WTC11 (cell line): ENCODE measurements at regions not wholly inside any gene's neighbourhood (a gene's known extent, or its start where the extent isn't known, plus 50 kb on each side); places are given as distances from the start of the nearest gene placed in this dataset.

Experiments used
- ATAC-seq: fragments of 200-7000 bp; cut with Tn5 transposase; 2 replicates; pipeline ENCODE4 v1.10.0; 2021; ENCODE audit warnings: mild to moderate bottlenecking, moderate library complexity
- CTCF ChIA-PET: fragments of 300-600 bp; sonication (Branson Sonifier 250); formaldehyde crosslinking; loops from one replicate; lab custom pipeline; 2021; ENCODE audit warnings: antibody characterized with exemption; lab: Charles Lee
- POLR2A ChIA-PET: fragments of 350-600 bp; sonication (Branson Sonifier 250); formaldehyde crosslinking; loops from one replicate; lab custom pipeline; 2021; ENCODE audit warnings: antibody characterized with exemption; lab: Charles Lee
- DNase-seq: peaks from one replicate; pipeline ENCODE4 v3.0.0; 2021; ENCODE audit warnings: low spot score
- H3K27ac Mint-ChIP-seq: 2 replicates; pipeline ENCODE4 v1.8.0; 2021; ENCODE audit warnings: mixed read lengths
- H3K27me3 Mint-ChIP-seq: 2 replicates; pipeline ENCODE4 v1.8.0; 2021; ENCODE audit warnings: low read depth, mild to moderate bottlenecking, moderate library complexity, mixed read lengths
- H3K36me3 Mint-ChIP-seq: 2 replicates; pipeline ENCODE4 v1.8.0; 2021; ENCODE audit warnings: mixed read lengths
- H3K4me1 Mint-ChIP-seq: 2 replicates; pipeline ENCODE4 v1.8.0; 2022; ENCODE audit warnings: mixed read lengths
- H3K4me3 Mint-ChIP-seq: 2 replicates; pipeline ENCODE4 v1.8.0; 2021; ENCODE audit warnings: mild to moderate bottlenecking, moderate library complexity, mixed read lengths
- H3K9me3 Mint-ChIP-seq: 2 replicates; pipeline ENCODE4 v1.8.0; 2021; ENCODE audit warnings: mixed read lengths
- CDX4 ChIP-seq: fragments of 250-450 bp; sonication (Bioruptor Pico); IDR thresholded peaks from 2 replicates; pipeline ENCODE4 v1.9.0; 2021; ENCODE audit warnings: moderate library complexity, mild to moderate bottlenecking, inconsistent platforms, borderline replicate concordance
- CREM ChIP-seq: sonication (generic); formaldehyde crosslinking; IDR thresholded peaks from 2 replicates; pipeline ENCODE4 v1.8.1; 2022; ENCODE audit warnings: mild to moderate bottlenecking, missing genetic modification reagents, moderate library complexity
- E2F1 ChIP-seq: sonication (generic); formaldehyde crosslinking; IDR thresholded peaks from 2 replicates; pipeline ENCODE4 v1.8.0; 2022; ENCODE audit warnings: mild to moderate bottlenecking, missing genetic modification reagents
- ELF4 ChIP-seq: sonication (generic); formaldehyde crosslinking; IDR thresholded peaks from 2 replicates; pipeline ENCODE4 v1.8.1; 2022; ENCODE audit warnings: low read depth, mild to moderate bottlenecking, moderate library complexity, missing genetic modification reagents
- ESRRA ChIP-seq: sonication (generic); formaldehyde crosslinking; IDR thresholded peaks from 2 replicates; pipeline ENCODE4 v1.8.1; 2022; ENCODE audit warnings: mild to moderate bottlenecking, missing genetic modification reagents, borderline replicate concordance
- GTF2I ChIP-seq: fragments of 250-450 bp; sonication (Bioruptor Pico); conservative IDR thresholded peaks from 2 replicates; pipeline ENCODE4 v1.4.0; 2021; ENCODE audit warnings: mild to moderate bottlenecking
- JAZF1 ChIP-seq: fragments of 250-450 bp; sonication (Bioruptor Pico); IDR thresholded peaks from 2 replicates; pipeline ENCODE4 v1.9.0; 2021; ENCODE audit warnings: moderate library complexity, mild to moderate bottlenecking, inconsistent platforms
- NFATC4 ChIP-seq: fragments of 250-450 bp; sonication (Bioruptor Pico); IDR thresholded peaks from 2 replicates; pipeline ENCODE4 v1.9.0; 2021; ENCODE audit warnings: mild to moderate bottlenecking
- NFYB ChIP-seq: sonication (generic); formaldehyde crosslinking; conservative IDR thresholded peaks from 2 replicates; pipeline ENCODE4 v1.8.0; 2022; ENCODE audit warnings: low read depth, missing genetic modification reagents
- NR1H2 ChIP-seq: sonication (generic); formaldehyde crosslinking; IDR thresholded peaks from 2 replicates; pipeline ENCODE4 v1.9.0; 2021; ENCODE audit warnings: mild to moderate bottlenecking, moderate library complexity, missing genetic modification reagents
- RELA ChIP-seq: sonication (generic); formaldehyde crosslinking; IDR thresholded peaks from 2 replicates; pipeline ENCODE4 v1.8.1; 2022; ENCODE audit warnings: missing genetic modification reagents, mild to moderate bottlenecking, borderline replicate concordance
- SOX15 ChIP-seq: fragments of 250-450 bp; sonication (Bioruptor Pico); IDR thresholded peaks from 2 replicates; pipeline ENCODE4 v1.9.0; 2021; ENCODE audit warnings: mild to moderate bottlenecking
- TCF7 ChIP-seq: sonication (generic); formaldehyde crosslinking; IDR thresholded peaks from 2 replicates; pipeline ENCODE4 v1.8.0; 2022; ENCODE audit warnings: mild to moderate bottlenecking, low read depth, missing genetic modification reagents, moderate library complexity
- ZNF219 ChIP-seq: sonication (generic); formaldehyde crosslinking; IDR thresholded peaks from 2 replicates; pipeline ENCODE4 v1.8.0; 2023; ENCODE audit warnings: missing genetic modification reagents, mild to moderate bottlenecking, borderline replicate concordance
- ZNF263 ChIP-seq: sonication (generic); formaldehyde crosslinking; IDR thresholded peaks from 2 replicates; pipeline ENCODE4 v1.8.1; 2022; ENCODE audit warnings: low read depth, mild to moderate bottlenecking, moderate library complexity, missing genetic modification reagents
- ZNF317 ChIP-seq: sonication (generic); formaldehyde crosslinking; IDR thresholded peaks from 2 replicates; pipeline ENCODE4 v1.8.1; 2023; ENCODE audit warnings: low read depth, mild to moderate bottlenecking, moderate library complexity, missing genetic modification reagents, borderline replicate concordance
- ZNF396 ChIP-seq: fragments of 250-450 bp; sonication (Bioruptor Pico); IDR thresholded peaks from 2 replicates; pipeline ENCODE4 v1.8.0; 2021; ENCODE audit warnings: mild to moderate bottlenecking, moderate library complexity, borderline replicate concordance
- ZNF425 ChIP-seq: fragments of 250-450 bp; sonication (Bioruptor Pico); conservative IDR thresholded peaks from 2 replicates; pipeline ENCODE4 v1.9.0; 2021; ENCODE audit warnings: mild to moderate bottlenecking
- ZNF671 ChIP-seq: fragments of 250-450 bp; sonication (Bioruptor Pico); IDR thresholded peaks from 2 replicates; pipeline ENCODE4 v1.8.0; 2021; ENCODE audit warnings: mild to moderate bottlenecking
- TF ChIP-seq, protein P1 (sequence below): sonication (generic); formaldehyde crosslinking; IDR thresholded peaks from 2 replicates; pipeline ENCODE4 v1.8.1; 2022; ENCODE audit warnings: mild to moderate bottlenecking, moderate library complexity, missing genetic modification reagents
- TF ChIP-seq, protein P2 (sequence below): sonication (generic); formaldehyde crosslinking; IDR thresholded peaks from 2 replicates; pipeline ENCODE4 v1.8.0; 2023; ENCODE audit warnings: missing genetic modification reagents
- TF ChIP-seq, protein P3 (sequence below): sonication (generic); formaldehyde crosslinking; IDR thresholded peaks from 2 replicates; pipeline ENCODE4 v1.8.1; 2022; ENCODE audit warnings: low read depth, missing genetic modification reagents, borderline replicate concordance
- TF ChIP-seq, protein P4 (sequence below): sonication (generic); formaldehyde crosslinking; IDR thresholded peaks from 2 replicates; pipeline ENCODE4 v1.8.1; 2022; ENCODE audit warnings: mild to moderate bottlenecking, missing genetic modification reagents, moderate library complexity, borderline replicate concordance

DNA sequence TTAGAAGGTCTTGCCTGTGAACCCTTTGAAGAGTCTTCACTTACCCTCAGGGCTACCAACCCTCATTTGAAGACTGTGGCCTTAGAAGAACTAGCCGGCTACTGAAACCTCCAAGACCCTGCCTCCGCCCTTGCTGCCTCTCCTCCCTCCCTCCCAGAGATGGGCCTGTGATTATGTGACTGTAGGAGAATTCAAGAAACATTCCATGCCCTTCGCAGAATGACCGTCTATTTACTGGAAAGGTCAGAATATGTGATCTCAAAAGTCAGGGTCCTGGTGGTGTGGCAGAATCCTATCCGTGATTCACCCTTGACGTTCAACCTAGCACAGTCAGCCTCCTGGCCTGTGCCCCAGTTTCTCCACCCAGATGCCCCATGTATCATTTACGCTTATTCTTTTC is 109.6 kb downstream of the CTNND1 start:
- H3K27ac Mint-ChIP-seq, result no peak overlapping the region
- H3K27me3 Mint-ChIP-seq, result peaks cover 12% of the 10 kb centered on the region
- ChIA-PET POLR2A (no interaction called here), CTCF (no interaction called here)
- H3K9me3 Mint-ChIP-seq, result peaks cover 11% of the 10 kb centered on the region
- H3K4me1 Mint-ChIP-seq, result peaks cover 38% of the 10 kb centered on the region
- peaks cover 6% of the 10 kb centered on the region for H3K36me3 Mint-ChIP-seq
- DNase-seq, result no peak
- TF ChIP-seq, protein P1, sequence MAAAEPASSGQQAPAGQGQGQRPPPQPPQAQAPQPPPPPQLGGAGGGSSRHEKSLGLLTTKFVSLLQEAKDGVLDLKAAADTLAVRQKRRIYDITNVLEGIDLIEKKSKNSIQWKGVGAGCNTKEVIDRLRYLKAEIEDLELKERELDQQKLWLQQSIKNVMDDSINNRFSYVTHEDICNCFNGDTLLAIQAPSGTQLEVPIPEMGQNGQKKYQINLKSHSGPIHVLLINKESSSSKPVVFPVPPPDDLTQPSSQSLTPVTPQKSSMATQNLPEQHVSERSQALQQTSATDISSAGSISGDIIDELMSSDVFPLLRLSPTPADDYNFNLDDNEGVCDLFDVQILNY (CRISPR knock-in tag), result no peak
- TF ChIP-seq RELA (CRISPR knock-in tag) (no peak), CDX4 (CRISPR knock-in tag) (no peak), SOX15 (CRISPR knock-in tag) (no peak), JAZF1 (CRISPR knock-in tag) (no peak), ZNF219 (CRISPR knock-in tag) (no peak), NR1H2 (CRISPR knock-in tag) (no peak), TCF7 (CRISPR knock-in tag) (no peak)
- TF ChIP-seq, protein P2, sequence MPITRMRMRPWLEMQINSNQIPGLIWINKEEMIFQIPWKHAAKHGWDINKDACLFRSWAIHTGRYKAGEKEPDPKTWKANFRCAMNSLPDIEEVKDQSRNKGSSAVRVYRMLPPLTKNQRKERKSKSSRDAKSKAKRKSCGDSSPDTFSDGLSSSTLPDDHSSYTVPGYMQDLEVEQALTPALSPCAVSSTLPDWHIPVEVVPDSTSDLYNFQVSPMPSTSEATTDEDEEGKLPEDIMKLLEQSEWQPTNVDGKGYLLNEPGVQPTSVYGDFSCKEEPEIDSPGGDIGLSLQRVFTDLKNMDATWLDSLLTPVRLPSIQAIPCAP (CRISPR knock-in tag), result no peak
- no peak overlapping the region for H3K4me3 Mint-ChIP-seq
- ATAC-seq, result no peak

DNA sequence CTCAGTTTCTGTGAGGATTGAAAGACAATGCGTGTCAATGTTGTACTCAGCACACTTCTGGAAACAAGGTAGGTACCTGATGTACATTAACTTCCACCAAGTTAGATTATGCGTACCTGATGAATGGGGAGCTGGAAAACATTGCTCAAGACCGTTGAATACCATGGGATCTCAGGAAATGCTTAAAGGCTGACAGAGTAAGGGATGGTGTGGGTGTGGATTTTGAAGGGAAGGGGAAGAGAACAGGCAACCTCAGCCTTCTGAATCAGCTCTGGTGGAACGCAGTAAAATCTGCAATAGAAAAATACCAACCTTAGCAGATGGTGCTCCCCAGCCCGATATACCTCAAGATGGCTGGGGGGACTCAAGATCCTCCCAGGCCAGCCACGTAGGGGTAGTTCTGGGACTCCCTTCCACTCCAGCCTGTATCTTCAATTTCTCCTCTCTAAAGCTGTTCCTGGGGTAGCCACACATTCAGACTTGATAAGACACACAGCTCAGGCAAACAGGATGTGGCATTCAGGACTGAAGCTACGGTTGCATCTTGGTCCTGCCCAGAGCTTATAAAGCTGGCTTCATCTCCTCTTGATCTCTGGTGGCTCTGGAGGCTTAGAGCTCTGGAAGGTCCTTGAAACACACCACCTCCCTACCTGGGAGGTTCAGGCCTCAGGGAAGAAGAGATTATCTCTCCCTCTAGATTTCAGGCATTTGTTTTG is 111.8 kb downstream of the CTNND1 start:
- no peaks in the 10 kb centered on the region; the same call in 1 of the 2 replicates for H3K27me3 Mint-ChIP-seq

More for the DNA sequence above, 111.8 kb downstream of the CTNND1 start:
- DNase-seq, result no peak
- Mint-ChIP-seq H3K27ac (no peak overlapping the region), H3K4me1 (peaks cover 20% of the 10 kb centered on the region), H3K9me3 (no peaks in the 10 kb centered on the region), H3K36me3 (no peaks in the 10 kb centered on the region), H3K4me3 (no peak overlapping the region)
- ChIA-PET CTCF (interaction anchor here (0.9 kb wide), 1 partner anchor 73 kb away, joined by 3 read pairs; no protein-coding TSS in a partner anchor), POLR2A (no interaction called here)
- TF ChIP-seq ELF4 (CRISPR knock-in tag) (no peak), ZNF671 (no peak), ZNF317 (CRISPR knock-in tag) (no peak), ESRRA (CRISPR knock-in tag) (no peak), NFYB (CRISPR knock-in tag) (no peak), ZNF263 (CRISPR knock-in tag) (no peak), E2F1 (no peak), ZNF425 (no peak), ZNF396 (CRISPR knock-in tag) (no peak), NFATC4 (CRISPR knock-in tag) (no peak), CREM (CRISPR knock-in tag) (no peak), GTF2I (CRISPR knock-in tag) (no peak)
- TF ChIP-seq, protein P3, sequence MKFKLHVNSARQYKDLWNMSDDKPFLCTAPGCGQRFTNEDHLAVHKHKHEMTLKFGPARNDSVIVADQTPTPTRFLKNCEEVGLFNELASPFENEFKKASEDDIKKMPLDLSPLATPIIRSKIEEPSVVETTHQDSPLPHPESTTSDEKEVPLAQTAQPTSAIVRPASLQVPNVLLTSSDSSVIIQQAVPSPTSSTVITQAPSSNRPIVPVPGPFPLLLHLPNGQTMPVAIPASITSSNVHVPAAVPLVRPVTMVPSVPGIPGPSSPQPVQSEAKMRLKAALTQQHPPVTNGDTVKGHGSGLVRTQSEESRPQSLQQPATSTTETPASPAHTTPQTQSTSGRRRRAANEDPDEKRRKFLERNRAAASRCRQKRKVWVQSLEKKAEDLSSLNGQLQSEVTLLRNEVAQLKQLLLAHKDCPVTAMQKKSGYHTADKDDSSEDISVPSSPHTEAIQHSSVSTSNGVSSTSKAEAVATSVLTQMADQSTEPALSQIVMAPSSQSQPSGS, result no peak
- TF ChIP-seq, protein P4, sequence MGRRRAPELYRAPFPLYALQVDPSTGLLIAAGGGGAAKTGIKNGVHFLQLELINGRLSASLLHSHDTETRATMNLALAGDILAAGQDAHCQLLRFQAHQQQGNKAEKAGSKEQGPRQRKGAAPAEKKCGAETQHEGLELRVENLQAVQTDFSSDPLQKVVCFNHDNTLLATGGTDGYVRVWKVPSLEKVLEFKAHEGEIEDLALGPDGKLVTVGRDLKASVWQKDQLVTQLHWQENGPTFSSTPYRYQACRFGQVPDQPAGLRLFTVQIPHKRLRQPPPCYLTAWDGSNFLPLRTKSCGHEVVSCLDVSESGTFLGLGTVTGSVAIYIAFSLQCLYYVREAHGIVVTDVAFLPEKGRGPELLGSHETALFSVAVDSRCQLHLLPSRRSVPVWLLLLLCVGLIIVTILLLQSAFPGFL (CRISPR knock-in tag), result no peak
- no peak for ATAC-seq
